Fibroblast of skin of back (primary cell): ENCODE measurements at regions not wholly inside any gene's neighbourhood (a gene's known extent, or its start where the extent isn't known, plus 50 kb on each side); places are given as distances from the start of the nearest gene placed in this dataset.

Experiments
- DNase-seq: peaks from one replicate; pipeline ENCODE4 v3.0.0-alpha.2; 2013

GRCh38 chr12:125435871-125436270, 370.6 kb downstream of the AACS start:
- DNase-seq = no peak

- peak; percentile 1 for DNase-seq
Observed at GRCh38 chr12:125436686-125437085, 371.5 kb downstream of the AACS start.

GRCh38 chr12:125440399-125440798, 375.2 kb downstream of the AACS start:
- DNase-seq = no peak

GRCh38 chr12:125443341-125443740, 378.1 kb downstream of the AACS start:
- DNase-seq = no peak

GRCh38 chr12:125451408-125451807, 386.2 kb downstream of the AACS start:
- DNase-seq = no peak

- no peak for DNase-seq
Observed at GRCh38 chr12:125453751-125454150, 388.5 kb downstream of the AACS start.

GRCh38 chr12:125454291-125454690, 389.1 kb downstream of the AACS start:
- DNase-seq = no peak

GRCh38 chr12:125454786-125455480, 389.7 kb downstream of the AACS start:
- DNase-seq = no peak

- no peak for DNase-seq
Observed at GRCh38 chr12:125455556-125455955, 390.3 kb downstream of the AACS start.

GRCh38 chr12:125458552-125459268, 393.5 kb downstream of the AACS start:
- DNase-seq = no peak

GRCh38 chr12:125461831-125462230, 396.6 kb downstream of the AACS start:
- DNase-seq = no peak

- DNase-seq = no peak
Observed at GRCh38 chr12:125463386-125463785, 398.2 kb downstream of the AACS start.

GRCh38 chr12:125467363-125467762, 402.1 kb downstream of the AACS start:
- DNase-seq = no peak

GRCh38 chr12:125469683-125470082, 404.4 kb downstream of the AACS start:
- no peak for DNase-seq

GRCh38 chr12:125470838-125471783, 405.9 kb downstream of the AACS start:
- DNase-seq = no peak

GRCh38 chr12:125473501-125473900, 408.3 kb downstream of the AACS start:
- no peak for DNase-seq

- no peak for DNase-seq
Observed at GRCh38 chr12:125487336-125487735, 422.1 kb downstream of the AACS start.

- DNase-seq = no peak
Observed at GRCh38 chr12:125491553-125491952, 426.3 kb downstream of the AACS start.

GRCh38 chr12:125492354-125493270, 427.4 kb downstream of the AACS start:
- no peak for DNase-seq

GRCh38 chr12:125493704-125494308, 428.6 kb downstream of the AACS start:
- DNase-seq = no peak

GRCh38 chr12:125503128-125503527, 437.9 kb downstream of the AACS start:
- no peak for DNase-seq

- no peak for DNase-seq
Observed at GRCh38 chr12:125509195-125509594, 444.0 kb downstream of the AACS start.
